ENCODE measurements at regions not wholly inside any gene's neighbourhood (a gene's known extent, or its start where the extent isn't known, plus 50 kb on each side); places are given as distances from the start of the nearest gene placed in this dataset.

DNA sequence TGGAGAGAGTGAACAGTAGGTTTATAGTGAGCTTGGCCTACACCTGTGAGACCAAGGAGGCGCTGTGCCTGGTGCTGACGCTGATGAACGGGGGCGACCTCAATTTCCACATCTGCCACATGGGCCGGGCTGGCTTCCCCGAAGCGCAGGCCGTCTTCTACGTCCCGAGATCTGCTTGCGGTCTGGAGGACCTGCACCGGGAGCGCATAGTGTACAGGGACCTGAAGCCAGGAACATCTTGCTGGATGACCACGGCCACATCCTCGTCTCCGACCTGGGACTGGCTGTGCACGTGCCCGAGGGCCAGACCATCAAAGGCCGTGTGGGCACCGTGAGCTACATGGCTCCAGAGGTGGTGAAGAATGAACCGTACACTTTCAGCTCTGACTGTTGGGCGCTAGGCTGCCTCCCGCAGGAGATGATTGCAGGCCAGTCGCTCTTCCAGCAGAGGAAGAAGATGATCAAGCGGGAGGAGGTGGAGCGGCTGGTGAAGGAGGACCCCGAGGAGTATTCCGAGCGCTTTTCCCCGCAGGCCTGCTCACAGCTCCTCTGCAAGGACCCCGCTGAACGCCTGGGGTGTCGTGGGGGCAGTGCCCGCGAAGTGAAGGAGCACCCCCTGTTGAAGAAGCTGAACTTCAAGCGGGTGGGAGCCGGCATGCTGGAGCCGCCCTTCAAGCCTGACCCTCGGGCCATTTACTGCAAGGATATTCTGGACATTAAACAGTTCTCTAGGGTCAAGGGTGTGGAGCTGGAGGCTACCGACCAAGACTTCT, 139.0 kb downstream of the ZDHHC20 start:
- no peak for DNase-seq

DNA sequence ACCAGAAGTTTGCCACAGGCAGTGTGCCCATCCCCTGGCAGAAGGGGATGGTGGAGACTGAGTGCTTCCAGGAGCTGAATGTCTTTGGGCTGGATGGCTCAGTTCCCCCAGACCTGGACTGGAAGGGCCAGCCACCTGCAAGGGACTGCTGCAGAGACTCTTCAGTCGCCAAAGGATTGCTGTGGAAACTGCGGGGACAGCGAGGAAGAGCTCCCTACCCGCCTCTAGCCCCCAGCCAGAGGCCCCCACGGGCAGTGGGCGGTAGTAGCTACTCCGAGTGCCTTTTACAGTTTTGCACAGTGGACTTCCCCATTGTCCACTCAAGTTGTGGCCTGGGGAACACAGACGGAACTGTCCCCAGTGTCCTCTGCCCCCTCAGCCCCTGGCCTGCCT, 138.5 kb downstream of the ZDHHC20 start:
- DNase-seq, result no peak

DNA sequence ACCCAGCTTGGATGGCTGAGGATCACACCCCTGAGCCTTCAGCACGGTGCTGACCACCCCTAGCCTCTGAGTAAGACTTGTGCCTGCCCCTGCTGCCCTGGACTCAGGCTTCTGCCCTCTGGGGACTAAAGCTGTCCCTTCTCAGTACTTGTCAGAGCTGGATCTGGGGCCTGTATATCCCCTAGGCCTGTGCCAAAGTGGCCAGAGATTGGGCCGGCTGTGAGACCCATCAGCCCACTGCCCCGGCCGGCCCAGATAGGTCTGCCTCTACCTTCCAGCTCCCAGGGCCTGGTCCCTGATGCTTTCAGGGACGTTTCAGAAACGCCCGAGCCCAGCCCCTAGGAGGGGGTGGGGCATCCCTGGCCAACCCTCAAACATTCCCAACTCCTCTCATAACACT, 137.8 kb downstream of the ZDHHC20 start:
- no peak for DNase-seq

DNA sequence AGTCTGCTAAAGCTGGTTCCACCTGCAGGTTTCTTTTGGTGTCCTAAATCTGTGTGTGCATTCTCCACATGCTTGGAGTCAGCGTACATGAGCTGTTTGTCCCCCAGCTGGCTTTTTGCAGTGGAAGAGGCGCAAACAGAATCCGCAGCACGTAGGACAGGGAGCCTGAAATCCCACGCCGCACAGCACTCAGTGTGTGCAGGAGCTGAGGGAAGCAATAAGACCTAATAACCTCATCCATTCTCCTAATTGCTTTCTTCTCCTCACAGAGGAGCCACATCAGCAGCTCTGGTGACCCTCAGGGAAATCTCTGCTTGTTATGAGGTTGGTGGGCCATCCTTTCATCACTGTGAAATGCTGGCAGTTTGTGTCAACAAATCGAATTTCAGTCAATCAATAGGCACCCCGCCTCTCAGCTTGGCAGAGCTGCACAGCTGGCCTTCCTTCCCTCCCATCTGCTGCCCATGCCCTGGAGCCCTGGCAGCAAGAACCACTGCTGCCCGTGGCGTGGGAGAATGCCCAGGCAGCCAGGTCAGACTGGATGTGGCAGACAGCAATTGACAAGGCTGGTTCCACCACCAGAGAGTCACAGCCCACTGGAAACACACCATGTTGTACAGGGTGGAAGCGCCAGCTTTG, 136.7 kb downstream of the ZDHHC20 start:
- DNase-seq, result no peak

Measured in suppressor macrophage (primary cell).